Tibial nerve (tissue), 4 donors: ENCODE measurements at regions not wholly inside any gene's neighbourhood (a gene's known extent, or its start where the extent isn't known, plus 50 kb on each side); places are given as distances from the start of the nearest gene placed in this dataset.
"Not testable (repeated sequence)": the region's sequence is repeated elsewhere in the genome, so short reads cannot be mapped to it uniquely, and the experiment has no call there.

Experiments used
- DNase-seq, 2 donors: peaks; one replicate each; pipeline ENCODE4 v3.0.0-alpha.2; 2019; ENCODE audit warnings: low spot score in 2 of 2
- H3K27ac ChIP-seq, 4 donors: fragments of 200-600 bp; sonication (generic) in 3 of 4; one replicate each; pipeline ENCODE4 v1.5.1; 2017 to 2019; ENCODE audit warnings: mild to moderate bottlenecking in 1 of 4
- H3K27me3 ChIP-seq, 2 donors: fragments of 200-600 bp; sonication (generic) in 1 of 2; one replicate each; pipeline versions ENCODE4 v1.5.1 to v1.6.0; 2017 to 2019
- H3K36me3 ChIP-seq, 3 donors: fragments of 200-600 bp; sonication (generic); one replicate each; pipeline ENCODE4 v1.5.1; 2018 to 2019
- H3K4me1 ChIP-seq, 4 donors: fragments of 200-600 bp; sonication (generic) in 3 of 4; one replicate each; pipeline ENCODE4 v1.5.1; 2017 to 2019
- H3K4me3 ChIP-seq, 4 donors: fragments of 200-600 bp; sonication (generic) in 3 of 4; one replicate each; pipeline ENCODE4 v1.5.1; 2017 to 2019; ENCODE audit warnings: mild to moderate bottlenecking in 1 of 4, moderate library complexity in 1 of 4
- H3K9me3 ChIP-seq, 4 donors: fragments of 200-600 bp; sonication (generic) in 3 of 4; one replicate each; pipeline ENCODE4 v1.5.1; 2017 to 2019
- CTCF ChIP-seq, 5 experiments: fragments of 200-600 bp in 3 of 5; fragments of 450-650 bp in 2 of 5; sonication (generic) in 3 of 5; IDR thresholded peaks; one replicate each; pipeline ENCODE4 v1.5.1; 2016 to 2019; ENCODE audit warnings: antibody characterized with exemption in 5 of 5, mild to moderate bottlenecking in 3 of 5, moderate library complexity in 2 of 5
- EP300 ChIP-seq, 2 donors: sonication (generic); formaldehyde crosslinking; IDR thresholded peaks; one replicate each; pipeline ENCODE4 v1.6.1; 2017; ENCODE audit warnings: antibody characterized with exemption in 2 of 2, mild to moderate bottlenecking in 1 of 2
- POLR2A ChIP-seq, 2 donors: fragments of 450-650 bp; IDR thresholded peaks; one replicate each; pipeline ENCODE4 v1.6.1; 2017; ENCODE audit warnings: antibody characterized with exemption in 2 of 2, mild to moderate bottlenecking in 2 of 2, moderate library complexity in 2 of 2
- WGBS, 2 donors: methylation state at CpG; one replicate each; pipeline ENCODE4 v1.1.5; 2018; 5-methylcytosine and 5-hydroxymethylcytosine counted together

GRCh38 chr1:143905214-143906179 lies 66.3 kb downstream of the FAM72C start:
- not testable (repeated sequence) for H3K4me1 ChIP-seq, H3K27me3 ChIP-seq, DNase-seq, H3K36me3 ChIP-seq, H3K9me3 ChIP-seq
- Histone ChIP-seq H3K27ac (peak overlapping the region in 1 of 4 donors; percentile 49), H3K4me3 (peak overlapping the region; percentile 18 to 48 (median 42))
- WGBS, 2 donors: 5 to 16% methylated on average over 10 to 28 of the region's 62 CpGs

GRCh38 chr1:143904622-143904979 lies 67.2 kb downstream of the FAM72C start:
- DNase-seq, H3K9me3 ChIP-seq, H3K4me1 ChIP-seq, H3K27me3 ChIP-seq, H3K36me3 ChIP-seq: not testable (repeated sequence)
- peak overlapping the region; percentile 28 to 51 (median 43) for H3K4me3 ChIP-seq
- H3K27ac ChIP-seq: peak overlapping the region in 2 of 4 donors; percentile 53 to 75
- 1 to 2% methylated on average over 12 of the region's 12 CpGs for WGBS, 2 donors

GRCh38 chr1:143903899-143904621 lies 67.7 kb downstream of the FAM72C start:
- peak in 1 of 2 donors; percentile 13 for DNase-seq
- 14 to 24% methylated on average over 18 to 20 of the region's 48 CpGs for WGBS, 2 donors
- H3K9me3 ChIP-seq, H3K36me3 ChIP-seq, H3K27me3 ChIP-seq, H3K4me1 ChIP-seq: not testable (repeated sequence)
- Histone ChIP-seq H3K27ac (peak overlapping the region in 2 of 4 donors; percentile 53 to 75), H3K4me3 (peak overlapping the region; percentile 28 to 51 (median 43))
- TF ChIP-seq POLR2A (IDR thresholded peaks at IDR 0.05) (peak in 1 of 2 donors; percentile 24), EP300 (IDR thresholded peaks at IDR 0.05) (peak in 1 of 2 donors; percentile 37)

GRCh38 chr1:143896377-143896776 lies 75.4 kb downstream of the FAM72C start:
- not testable (repeated sequence) for H3K27me3 ChIP-seq

GRCh38 chr1:143884932-143885574 lies 86.7 kb downstream of the FAM72C start:
- 0% methylated on average over 13 of the region's 53 CpGs; no CpG with 5 or more reads in 1 of the 2 donors for whole genome bisulfite sequencing, 2 donors
- Histone ChIP-seq H3K4me3 (peak overlapping the region in 3 of 4 donors; percentile 30 to 42 (median 39)), H3K27ac (peak overlapping the region in 2 of 4 donors; percentile 45 to 77)
- H3K9me3 ChIP-seq, H3K4me1 ChIP-seq, H3K36me3 ChIP-seq, H3K27me3 ChIP-seq: not testable (repeated sequence)
- peak; percentile 18 to 39 for DNase-seq
- TF ChIP-seq CTCF (IDR thresholded peaks at IDR 0.05): peak; percentile 12 to 84 (median 57)

More at GRCh38 chr1:143896377-143896776, 75.4 kb downstream of the FAM72C start:
- not testable (repeated sequence) for H3K4me1 ChIP-seq, H3K4me3 ChIP-seq, H3K27ac ChIP-seq, DNase-seq, H3K36me3 ChIP-seq, H3K9me3 ChIP-seq
- WGBS, 2 donors: no CpG with 5 or more reads among the region's 1 CpG

GRCh38 chr1:143884532-143884931 lies 87.3 kb downstream of the FAM72C start:
- peak overlapping the region in 2 of 4 donors; percentile 45 to 77 for H3K27ac ChIP-seq
- 0% methylated on average over 1 of the region's 38 CpGs; no CpG with 5 or more reads in 1 of the 2 donors for WGBS, 2 donors
- H3K9me3 ChIP-seq, H3K36me3 ChIP-seq, H3K4me1 ChIP-seq, H3K27me3 ChIP-seq: not testable (repeated sequence)
- peak in 3 of 5 experiments; percentile 3 to 14 (median 8) for TF ChIP-seq CTCF (IDR thresholded peaks at IDR 0.05)
- DNase-seq: peak; percentile 8 to 14
- H3K4me3 ChIP-seq: peak overlapping the region in 3 of 4 donors; percentile 30 to 42 (median 39)

GRCh38 chr1:143879757-143880536 lies 91.8 kb downstream of the FAM72C start:
- H3K9me3 ChIP-seq, H3K4me3 ChIP-seq, H3K27me3 ChIP-seq, H3K36me3 ChIP-seq, H3K27ac ChIP-seq, DNase-seq, H3K4me1 ChIP-seq: not testable (repeated sequence)
- WGBS, 2 donors: 100% methylated on average over 1 of the region's 4 CpGs; no CpG with 5 or more reads in 1 of the 2 donors

- H3K9me3 ChIP-seq, H3K27me3 ChIP-seq, H3K36me3 ChIP-seq, H3K4me1 ChIP-seq, DNase-seq, H3K27ac ChIP-seq, H3K4me3 ChIP-seq: not testable (repeated sequence)
- 60% methylated on average over 1 of the region's 5 CpGs; no CpG with 5 or more reads in 1 of the 2 donors for WGBS, 2 donors
Measured at GRCh38 chr1:143875947-143876346, 95.8 kb downstream of the FAM72C start.

GRCh38 chr1:143874625-143875024 lies 97.2 kb downstream of the FAM72C start:
- not testable (repeated sequence) for H3K9me3 ChIP-seq, H3K27me3 ChIP-seq, H3K4me1 ChIP-seq, DNase-seq, H3K36me3 ChIP-seq, H3K27ac ChIP-seq, H3K4me3 ChIP-seq
- 79% methylated on average over 2 of the region's 2 CpGs; no CpG with 5 or more reads in 1 of the 2 donors for WGBS, 2 donors

- not testable (repeated sequence) for H3K4me3 ChIP-seq, H3K27me3 ChIP-seq, H3K9me3 ChIP-seq, H3K4me1 ChIP-seq, DNase-seq, H3K27ac ChIP-seq, H3K36me3 ChIP-seq
- WGBS, 2 donors: 78 to 100% methylated on average over 2 of the region's 5 CpGs
Measured at GRCh38 chr1:143873650-143874049, 98.1 kb downstream of the FAM72C start.
